GM19328 (cell line): ENCODE measurements at regions not wholly inside any gene's neighbourhood (a gene's known extent, or its start where the extent isn't known, plus 50 kb on each side); places are given as distances from the start of the nearest gene placed in this dataset.

ENCODE experiments used
- ATAC-seq: cut with Tn5 transposase; IDR thresholded peaks from one replicate; pipeline ENCODE4 v1.9.1; 2021; ENCODE audit warnings: mild to moderate bottlenecking, moderate library complexity; ENCODE audit not compliant: unreplicated experiment

DNA sequence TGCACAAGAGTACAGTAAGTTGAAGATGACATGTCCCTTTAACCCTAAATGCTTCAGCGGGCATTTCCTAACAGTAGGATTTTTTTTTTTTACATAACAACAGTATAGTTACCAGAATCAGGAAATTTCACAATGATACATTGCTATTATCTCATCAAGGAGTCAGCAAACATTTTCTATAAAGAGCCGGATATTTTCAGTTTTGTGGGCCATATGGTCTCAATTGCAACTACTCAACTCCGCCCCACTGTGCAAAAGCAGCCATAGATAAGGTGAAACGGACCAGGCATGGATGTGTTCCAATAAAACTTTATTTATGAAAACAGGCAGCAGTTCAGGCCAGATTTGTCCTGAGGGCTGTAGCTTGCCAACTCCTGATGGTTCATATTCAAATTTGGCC lies 130.6 kb downstream of the SMAD6 start:
- no peak for ATAC-seq

DNA sequence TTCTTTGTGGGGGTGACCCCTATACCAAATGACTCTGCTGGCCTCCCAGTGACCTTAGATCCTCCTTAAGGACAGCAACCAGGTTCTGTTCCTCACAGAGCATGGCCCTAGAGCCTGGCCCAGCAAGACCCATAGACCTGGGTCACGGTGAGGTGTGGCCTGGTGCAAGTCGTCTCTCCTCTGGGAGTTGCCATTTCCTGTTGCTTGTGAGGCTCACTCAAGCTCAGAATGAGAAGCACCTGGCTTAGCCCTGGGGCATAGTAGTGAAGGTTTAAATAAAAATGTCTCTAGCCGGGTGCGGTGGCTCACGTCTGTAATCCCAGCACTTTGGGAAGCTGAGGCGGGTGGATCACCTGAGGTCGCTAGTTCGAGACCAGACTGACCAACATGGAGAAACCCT lies 131.3 kb downstream of the SMAD6 start:
- no peak for ATAC-seq

DNA sequence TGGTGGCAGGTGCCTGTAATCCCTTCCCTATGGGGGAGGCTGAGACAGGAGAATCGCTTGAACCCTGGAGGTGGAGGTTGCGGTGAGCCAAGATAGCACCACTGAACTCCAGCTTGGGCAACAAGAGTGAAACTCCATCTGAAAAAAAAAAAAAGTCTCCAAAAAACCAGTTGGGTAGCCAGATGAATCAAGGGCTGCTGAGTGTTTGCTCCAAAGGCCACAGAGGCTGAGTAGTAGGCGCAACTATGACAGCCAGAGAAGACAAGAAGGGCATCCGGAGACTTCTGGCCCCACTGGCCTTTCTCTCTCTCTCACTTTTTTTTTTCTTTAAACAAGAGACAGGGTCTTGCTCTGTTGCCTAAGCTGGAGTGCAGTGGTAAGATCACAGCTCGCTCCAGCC lies 131.8 kb downstream of the SMAD6 start:
- no peak for ATAC-seq

DNA sequence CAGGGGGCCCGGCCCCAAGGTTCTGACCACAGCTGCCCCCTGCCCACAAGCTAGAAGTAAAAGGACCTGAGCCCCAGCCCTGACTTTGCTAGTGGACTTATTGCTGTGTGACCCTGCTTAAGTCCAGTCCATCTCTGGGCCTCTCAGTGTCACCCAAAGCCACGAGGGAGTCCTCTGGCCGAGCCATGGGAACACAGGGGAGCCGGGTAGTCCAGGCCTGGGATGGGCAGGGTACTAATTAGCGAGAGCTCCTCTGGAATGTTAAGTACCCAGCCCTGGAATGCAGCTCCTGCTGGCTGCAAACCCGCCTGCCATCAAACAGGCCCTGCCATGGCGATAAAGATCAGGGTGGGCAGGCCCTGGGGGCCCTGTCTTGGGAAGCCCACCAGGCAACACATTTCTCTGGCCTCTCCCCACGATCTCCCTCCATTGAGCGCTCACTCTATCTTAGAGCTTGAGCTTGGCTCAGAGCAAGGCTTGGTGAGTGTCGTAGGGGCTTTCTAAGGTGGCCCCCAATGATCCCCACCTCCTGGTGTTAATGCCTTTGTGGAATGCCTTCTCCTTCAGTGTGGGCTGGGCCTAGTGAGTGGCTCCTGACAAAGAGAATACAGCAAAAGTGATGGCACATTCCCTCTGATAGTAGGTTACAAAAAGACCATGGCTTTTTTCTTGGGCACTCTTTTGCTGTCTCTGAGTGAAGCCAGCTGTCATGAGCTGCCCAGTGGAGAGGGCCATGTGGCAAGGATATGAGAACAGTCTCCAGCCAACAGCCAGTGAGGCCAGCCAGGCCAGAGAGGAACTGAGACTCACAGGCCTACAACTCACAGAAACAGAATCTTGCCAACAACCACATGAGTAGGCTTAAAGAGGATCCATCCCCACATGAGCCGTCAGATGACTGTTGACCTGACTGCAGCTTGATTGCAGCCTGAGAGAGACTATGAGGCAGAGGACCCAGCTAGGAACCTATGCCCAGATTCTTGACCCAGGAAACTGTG lies 133.1 kb downstream of the SMAD6 start:
- ATAC-seq, result no peak

DNA sequence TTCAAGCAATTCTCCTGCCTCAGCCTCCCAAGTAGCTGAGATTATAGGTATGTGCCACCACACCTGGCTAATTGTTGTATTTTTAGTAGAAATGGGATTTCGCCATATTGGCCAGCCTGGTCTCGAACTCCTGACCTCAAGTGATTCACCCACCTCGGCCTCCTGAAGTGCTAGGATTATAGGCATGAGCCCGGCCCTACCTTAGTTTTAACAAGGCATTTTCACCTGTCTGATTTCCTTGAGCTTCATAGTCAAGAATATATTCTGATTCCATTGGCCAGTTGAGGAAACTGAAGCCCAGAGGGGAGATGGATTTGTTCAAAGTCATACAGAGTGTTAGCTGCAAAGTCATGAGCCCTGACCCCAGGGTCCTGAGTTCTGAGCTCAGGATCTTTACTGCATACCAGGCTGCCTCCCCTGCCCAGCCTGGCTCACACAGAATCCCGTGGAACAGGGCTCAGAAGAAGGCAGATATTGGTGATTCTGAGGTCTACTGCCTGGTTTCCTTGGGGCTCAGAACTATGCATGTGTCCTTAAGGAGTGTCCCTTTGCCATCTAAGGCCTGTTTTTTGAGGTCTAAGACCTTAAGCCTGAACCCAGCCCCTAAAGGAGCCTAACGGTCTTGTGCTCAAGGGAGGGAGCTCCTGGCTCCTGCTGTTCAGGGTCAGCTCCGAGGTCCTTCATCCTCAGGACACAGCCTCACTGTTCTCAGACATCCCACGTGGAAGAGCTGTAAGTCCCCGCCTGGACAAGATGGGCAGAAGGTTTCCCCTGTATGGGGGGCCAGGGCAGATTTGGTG lies 134.4 kb downstream of the SMAD6 start:
- no peak for ATAC-seq

DNA sequence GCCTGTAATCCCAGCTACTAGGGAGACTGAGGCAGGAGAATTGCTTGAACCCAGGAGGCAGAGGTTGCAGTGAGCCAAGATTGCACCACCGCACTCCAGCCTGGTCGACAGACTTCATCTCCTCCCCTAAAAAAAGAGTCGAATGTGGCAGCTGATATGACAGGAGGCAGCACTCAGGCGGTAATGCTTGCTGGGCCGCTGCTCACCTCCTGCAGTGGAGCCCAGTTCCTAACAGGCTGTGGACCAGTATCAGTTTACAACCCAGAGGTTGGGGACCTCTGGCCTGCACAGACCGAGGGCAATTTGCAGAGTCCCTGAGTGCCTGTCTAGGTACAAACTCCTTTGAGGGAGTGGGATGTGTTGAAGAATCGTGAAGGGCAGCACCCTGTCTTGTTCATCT lies 136.2 kb downstream of the SMAD6 start:
- no peak for ATAC-seq

DNA sequence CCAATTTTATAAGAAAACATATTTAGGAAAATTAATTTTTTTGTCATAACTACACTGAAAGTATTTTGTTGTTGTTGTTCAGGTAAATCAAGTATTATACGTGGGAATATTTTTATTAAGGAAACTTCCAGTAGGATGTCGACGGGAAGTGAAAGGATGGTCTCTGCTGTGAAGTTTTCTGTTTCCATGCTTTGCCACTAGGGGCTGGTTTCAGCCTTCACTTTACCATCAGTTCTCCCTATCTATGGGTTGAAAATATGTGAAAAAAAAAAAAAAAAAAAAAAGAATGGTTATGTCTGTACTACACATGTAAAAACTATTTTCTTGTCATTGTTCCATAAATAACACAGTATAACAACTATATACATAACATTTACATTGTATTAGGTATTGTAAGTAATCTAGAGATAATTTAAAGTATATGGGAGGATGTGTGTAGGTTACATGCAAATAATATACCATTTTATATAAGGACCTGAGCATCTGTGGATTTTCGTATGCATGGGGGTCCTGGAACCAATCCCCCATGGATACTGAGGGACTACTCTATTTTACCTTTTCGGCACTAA lies 136.7 kb downstream of the SMAD6 start:
- no peak for ATAC-seq

DNA sequence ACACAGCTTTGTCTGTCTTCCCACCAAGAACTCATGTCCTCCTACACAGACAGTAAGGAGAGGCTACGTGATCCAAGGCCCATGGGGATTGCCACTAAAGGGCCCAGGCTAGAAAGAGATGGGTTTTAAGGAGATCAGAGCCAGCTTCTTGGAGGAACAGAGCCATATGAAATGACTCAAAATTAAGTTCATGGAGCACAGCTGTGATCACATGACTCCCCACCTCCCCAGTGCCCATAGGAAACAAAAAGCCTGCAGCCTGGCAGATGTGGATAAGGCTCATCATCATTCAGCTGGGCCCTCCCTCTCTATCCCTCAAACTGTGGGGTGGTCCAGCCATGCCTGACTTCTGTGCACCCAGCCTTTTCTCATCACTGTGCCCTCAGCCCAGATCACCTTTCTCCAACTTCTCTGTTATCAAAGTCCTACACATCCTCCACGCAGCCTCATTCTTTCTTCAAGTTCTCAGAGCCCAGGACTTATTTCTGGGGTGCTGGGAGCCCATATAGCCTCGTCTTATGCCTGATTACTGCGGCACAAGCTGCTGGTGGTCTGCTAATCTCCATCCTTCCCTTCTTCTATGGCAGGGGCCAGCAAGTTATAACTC lies 137.6 kb downstream of the SMAD6 start:
- no peak for ATAC-seq

DNA sequence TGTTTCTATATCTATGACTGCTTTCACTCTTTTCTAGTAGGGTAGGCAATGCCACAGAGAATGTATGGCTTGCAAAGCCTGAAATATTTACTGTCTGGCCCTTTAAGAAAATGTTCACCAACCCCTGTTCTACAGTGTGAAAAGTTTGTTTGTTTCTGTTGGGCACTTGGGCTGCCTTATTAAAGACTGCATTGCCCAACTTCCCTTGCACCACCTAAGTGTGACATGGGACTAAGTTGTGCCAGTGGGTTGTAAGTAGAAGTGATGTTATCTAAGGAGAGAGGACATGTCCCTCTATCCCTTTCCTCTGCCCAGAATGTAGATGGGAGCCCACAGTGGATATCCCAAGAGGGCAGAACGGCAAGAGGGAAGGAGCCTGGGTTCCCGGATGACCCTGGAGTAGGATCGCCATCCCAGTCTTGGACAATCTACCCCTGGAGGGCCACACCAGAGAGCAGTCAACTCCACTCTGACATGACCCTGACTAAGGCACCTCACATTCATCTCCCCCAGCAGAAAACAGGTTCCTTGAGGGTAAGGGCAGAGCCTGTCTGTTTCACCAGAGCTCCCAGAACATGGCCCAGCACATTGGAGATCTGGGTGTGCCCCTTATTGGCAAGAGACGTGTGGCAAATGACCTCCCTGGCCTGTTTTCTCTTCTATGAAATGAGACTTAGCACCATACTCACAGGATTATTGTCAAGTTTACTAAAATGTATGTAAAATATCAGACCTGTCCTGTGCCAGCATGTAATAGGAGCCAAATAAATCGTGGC lies 138.8 kb downstream of the SMAD6 start:
- no peak for ATAC-seq

DNA sequence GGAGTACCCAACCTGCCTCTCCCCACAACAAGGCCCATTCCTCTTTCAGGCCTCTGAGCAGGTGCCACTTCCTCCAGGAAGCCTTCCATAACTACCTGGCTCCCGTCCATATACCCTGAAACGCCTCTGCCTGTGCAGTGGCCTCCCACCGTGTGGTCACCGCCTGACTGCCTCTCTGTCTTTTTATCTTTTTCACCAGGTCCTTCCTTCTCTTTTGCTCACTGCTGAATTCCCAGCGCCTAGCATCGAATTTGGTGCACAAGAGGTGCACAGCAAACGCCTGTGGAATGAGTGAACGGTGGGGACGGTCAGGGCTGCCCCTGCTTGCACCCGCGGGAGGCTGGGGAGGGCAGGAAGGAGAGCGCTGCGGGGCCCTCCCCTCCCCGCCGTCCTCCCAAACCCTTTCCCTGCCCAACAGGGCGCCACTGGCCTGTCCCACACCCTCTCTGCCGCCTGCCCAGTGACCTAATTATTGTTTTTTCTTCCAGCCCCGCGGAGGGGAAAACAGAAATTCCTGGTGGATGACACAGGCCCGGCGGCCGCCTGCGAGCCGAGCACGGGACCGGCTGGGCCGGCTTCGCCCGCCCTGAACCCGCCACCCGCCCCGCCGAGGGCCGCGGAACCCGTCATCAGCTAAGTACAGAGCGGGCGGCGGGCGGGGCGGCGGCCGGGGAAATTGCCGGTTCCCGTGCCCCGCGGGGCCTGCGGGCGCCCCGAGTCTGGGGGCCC lies 140.1 kb downstream of the SMAD6 start:
- ATAC-seq, result no peak

DNA sequence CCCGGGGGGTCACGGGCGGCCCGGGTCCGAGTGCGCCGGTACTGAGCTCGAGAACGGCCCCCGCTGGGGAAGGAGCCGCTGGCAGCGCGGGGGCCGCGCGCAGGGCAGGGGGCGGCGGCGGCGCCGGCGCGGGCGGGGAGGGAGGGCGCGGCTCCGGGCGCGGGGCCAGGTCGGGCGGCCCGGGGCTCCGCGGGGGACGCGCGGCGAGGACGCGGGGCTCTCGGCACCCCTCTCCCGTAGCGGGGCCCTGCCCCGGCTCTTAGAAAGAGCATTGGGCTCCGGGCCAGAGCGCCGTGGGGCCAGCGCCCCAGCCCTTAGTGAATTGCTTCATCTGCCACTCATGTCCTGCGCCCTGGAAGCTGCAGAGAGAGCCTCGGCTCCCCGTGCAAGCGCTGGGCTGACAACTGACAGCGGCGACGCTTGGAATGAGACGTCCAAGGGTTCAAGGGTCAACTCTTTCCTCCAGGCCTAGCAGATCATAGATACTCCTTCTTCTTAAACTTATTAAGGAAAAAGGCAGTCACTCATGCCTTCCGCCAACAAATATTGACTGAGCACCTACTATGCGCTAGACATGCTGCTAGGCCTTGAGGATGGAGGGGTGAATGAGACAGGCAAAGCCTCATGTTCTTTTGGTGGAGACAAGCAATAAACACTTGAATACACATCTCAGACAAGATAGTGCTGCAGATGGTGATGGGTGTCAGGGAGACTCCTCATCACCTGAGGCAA lies 140.8 kb downstream of the SMAD6 start:
- no peak for ATAC-seq

DNA sequence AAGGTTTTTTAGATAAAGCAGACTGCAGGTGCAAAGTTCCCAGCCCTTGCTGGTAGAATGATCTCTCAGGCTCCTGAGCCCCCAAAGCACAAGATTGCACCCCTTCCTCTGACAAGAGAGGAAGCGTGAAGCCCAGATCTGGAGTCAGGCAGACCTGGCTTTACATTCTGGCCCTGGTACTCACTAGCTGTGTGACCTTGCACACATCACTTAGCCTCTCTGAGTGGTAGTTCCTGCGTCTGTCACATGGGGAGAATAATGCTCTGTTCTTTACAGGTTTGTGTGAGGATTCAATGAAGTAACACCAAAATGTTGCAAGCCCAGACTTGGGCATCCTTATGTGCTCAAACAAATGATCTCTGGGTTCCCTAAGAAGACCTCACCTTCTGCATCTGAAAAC lies 141.5 kb downstream of the SMAD6 start:
- ATAC-seq, result no peak

DNA sequence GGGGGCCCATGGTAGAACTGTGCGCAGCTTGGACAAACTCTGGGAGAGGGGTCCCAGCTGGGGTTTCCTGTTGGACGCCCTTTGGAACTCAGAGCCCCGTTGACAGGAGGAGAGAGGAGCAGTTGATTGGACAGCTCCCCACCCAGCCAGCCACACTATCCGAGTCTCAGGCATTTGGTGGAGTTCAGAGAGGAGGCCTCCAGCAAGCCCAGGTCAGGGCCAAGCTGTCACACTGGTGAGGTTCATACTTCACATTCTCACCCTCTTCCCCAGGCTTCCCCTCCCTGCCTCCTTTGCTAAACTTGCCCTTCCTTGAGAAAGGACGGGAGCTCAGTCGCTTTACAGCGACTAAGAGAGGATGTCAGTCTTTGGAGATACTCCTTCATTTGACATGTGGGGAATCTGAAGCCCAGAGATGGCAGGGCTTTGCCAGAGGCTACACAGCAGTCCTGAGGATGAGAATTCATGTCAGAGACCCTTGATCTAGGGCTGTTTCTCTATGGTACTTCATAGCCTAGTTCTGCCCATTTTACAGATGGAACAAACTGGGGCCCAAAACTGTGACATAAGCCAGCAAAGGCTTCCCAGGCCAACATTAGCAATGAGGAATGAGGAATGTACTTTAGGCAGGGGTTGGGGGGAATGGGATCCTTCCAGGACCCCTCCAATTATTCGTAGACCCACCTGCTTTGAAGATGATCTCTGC lies 142.2 kb downstream of the SMAD6 start:
- no peak for ATAC-seq

DNA sequence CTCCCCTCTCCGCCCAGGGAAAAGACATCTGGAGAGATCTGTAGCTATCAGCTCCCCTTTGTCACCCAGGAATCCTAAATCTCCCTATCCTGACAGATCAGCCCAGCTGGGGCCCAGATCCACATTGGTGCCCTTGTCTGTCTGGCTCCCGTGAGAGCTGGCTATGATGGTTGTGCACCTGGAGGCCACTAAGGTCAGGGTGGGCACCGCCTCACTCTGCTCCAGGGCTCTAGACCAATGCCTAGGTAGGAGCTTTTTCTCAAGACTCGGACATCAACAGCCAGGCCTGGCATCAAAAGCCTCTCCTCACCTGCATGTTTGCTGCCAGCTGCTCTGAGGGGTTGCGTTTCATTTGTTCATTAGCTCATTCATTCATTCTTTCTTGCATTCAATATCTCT lies 142.7 kb downstream of the SMAD6 start:
- no peak for ATAC-seq

DNA sequence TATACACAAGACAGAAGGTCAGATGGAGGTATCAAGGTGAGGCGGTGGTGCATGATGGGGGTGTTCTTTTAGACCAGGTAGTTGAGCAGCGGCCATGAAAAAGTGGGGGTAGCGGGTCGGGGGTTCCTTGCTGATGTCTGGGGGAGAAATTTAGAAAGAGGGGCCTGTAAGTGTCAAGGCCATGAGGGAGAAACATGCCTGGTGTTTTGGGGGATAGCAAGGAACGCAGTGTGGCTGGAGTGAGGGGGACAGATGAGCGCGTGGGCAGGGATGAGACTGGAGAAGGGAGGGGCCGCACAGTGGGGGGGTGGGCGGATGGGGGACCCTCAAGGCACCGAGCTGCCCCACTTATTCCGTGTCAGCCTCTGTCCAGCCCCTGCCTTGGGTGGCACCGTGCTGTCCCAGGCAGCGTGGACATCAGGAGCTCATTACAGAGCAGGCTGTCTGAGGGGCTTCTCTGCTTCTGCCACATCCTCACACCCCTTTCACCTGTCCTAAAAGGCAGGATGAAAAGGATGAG lies 143.3 kb downstream of the SMAD6 start:
- no peak for ATAC-seq

DNA sequence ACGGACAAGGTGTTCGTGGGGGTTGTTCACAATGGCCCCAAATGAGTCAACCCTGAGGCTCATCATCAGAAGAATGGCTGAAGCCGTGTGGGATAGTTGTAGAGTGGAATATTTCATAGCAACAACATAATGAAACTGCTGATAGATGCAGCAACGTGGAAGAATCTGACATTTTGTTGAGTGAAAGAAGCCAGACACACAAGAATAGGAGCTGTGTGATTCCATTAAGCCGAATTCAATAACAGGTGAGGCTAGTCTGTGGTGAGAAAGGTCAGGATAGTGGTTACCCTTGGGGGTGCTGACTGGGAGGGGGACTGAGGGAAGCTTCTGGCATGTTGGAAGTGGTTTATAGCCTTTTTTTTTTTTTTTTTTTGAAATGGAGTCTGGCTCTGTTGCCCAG lies 144.0 kb downstream of the SMAD6 start:
- ATAC-seq, result no peak

DNA sequence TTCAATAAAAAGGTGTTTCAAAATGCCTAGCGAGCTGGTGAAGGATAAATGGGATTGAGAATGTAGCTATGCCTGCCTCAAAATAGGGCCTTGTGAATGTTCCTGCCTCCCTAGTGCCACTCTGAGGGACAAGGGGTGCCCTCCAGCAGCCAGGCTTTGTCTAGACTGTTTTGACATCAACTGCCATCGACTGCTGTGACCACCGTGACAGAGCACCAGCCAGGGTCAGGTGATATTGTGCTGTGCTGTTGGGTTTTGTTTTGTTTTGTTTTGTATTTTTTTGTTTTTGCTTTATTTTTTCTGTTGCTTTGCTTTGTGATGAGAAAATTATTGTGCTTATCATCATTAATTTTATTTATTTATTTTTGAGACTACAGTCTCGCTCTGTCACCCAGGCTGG lies 144.8 kb downstream of the SMAD6 start:
- ATAC-seq, result no peak

DNA sequence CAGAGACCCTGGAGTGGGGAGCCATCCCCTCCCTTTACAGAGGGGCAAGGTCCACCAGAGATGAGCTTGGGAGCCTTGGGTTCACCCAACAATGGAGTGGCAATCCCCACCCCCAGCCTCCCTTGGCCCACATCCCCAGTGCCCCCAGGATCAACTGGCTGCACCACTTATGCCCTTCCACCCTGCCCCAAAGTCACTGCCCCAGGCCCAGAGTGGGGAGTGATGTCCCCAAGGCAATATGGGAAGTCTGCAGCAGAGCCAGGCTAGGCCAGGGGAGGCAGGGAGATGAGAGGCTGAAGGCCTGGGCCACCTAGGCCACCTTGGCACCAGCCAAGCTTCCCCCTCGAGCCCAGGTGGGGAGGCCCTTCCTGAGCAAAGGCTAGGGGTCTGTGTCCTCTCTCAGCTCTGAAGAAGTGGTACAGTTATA lies 145.5 kb downstream of the SMAD6 start:
- no peak for ATAC-seq
